ENCODE measurements at regions not wholly inside any gene's neighbourhood (a gene's known extent, or its start where the extent isn't known, plus 50 kb on each side); places are given as distances from the start of the nearest gene placed in this dataset.

DNA sequence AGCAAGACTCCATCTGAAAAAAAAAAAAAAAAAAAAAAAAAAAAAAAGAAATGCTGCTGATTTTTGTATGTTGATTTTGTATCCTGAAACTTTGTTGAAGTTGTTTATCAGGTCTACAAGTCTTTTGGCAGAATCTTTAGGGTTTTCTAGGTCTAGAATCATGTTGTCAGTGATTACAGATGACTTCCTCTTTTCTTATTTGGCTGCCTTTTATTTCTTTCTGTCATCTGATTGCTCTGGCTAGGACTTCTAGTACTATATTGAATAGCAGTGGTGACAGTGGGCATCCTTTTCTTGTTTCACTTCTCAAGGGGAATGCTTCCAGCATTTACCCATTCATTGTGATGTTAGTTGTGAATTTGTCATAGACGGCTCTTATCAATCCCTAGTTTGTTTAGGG lies 334.4 kb downstream of the SPRY1 start:
- Histone ChIP-seq H3K27ac (ENCODE audit: low read length) (no peak overlapping the region), H3K27me3 (ENCODE audit: insufficient read depth, low read depth, low read length) (no peaks in the 10 kb centered on the region), H3F3A (ENCODE audit: insufficient read depth, low read length, poor library complexity, severe bottlenecking) (no peaks in the 10 kb centered on the region), H3K9me2 (ENCODE audit: insufficient read depth, low read length) (no peaks in the 10 kb centered on the region), H4K20me1 (ENCODE audit: insufficient read depth) (no peaks in the 10 kb centered on the region), H3K4me3 (ENCODE audit: low read length) (no peak overlapping the region), H3K4me2 (ENCODE audit: low read length) (no peak overlapping the region), H2AFZ (ENCODE audit: low read depth, low read length) (no peak overlapping the region), H3K9ac (ENCODE audit: low read length) (no peak overlapping the region), H3K9me3 (ENCODE audit: low read length) (no peaks in the 10 kb centered on the region), H3K79me2 (replicated peaks; ENCODE audit: insufficient read depth, low read length) (no peaks in the 10 kb centered on the region), H3K36me3 (ENCODE audit: insufficient read depth, low read length) (no peaks in the 10 kb centered on the region)
- TF ChIP-seq TAF1 (IDR thresholded peaks at IDR 0.05; ENCODE audit: low read depth) (no peak), MXI1 (conservative IDR thresholded peaks at IDR 0.05; ENCODE audit: poor library complexity, severe bottlenecking) (no peak), POLR2AphosphoS5 (IDR thresholded peaks at IDR 0.05) (no peak), SMC3 (conservative IDR thresholded peaks at IDR 0.05; ENCODE audit: poor library complexity) (no peak), EZH2 (IDR thresholded peaks at IDR 0.05; ENCODE audit: borderline replicate concordance, insufficient read depth, low read length, poor library complexity, severe bottlenecking) (no peak), EP300 (conservative IDR thresholded peaks at IDR 0.05; ENCODE audit: poor library complexity, severe bottlenecking) (no peak), RAD21 (conservative IDR thresholded peaks at IDR 0.05) (no peak)
- TF ChIP-seq, protein P1, sequence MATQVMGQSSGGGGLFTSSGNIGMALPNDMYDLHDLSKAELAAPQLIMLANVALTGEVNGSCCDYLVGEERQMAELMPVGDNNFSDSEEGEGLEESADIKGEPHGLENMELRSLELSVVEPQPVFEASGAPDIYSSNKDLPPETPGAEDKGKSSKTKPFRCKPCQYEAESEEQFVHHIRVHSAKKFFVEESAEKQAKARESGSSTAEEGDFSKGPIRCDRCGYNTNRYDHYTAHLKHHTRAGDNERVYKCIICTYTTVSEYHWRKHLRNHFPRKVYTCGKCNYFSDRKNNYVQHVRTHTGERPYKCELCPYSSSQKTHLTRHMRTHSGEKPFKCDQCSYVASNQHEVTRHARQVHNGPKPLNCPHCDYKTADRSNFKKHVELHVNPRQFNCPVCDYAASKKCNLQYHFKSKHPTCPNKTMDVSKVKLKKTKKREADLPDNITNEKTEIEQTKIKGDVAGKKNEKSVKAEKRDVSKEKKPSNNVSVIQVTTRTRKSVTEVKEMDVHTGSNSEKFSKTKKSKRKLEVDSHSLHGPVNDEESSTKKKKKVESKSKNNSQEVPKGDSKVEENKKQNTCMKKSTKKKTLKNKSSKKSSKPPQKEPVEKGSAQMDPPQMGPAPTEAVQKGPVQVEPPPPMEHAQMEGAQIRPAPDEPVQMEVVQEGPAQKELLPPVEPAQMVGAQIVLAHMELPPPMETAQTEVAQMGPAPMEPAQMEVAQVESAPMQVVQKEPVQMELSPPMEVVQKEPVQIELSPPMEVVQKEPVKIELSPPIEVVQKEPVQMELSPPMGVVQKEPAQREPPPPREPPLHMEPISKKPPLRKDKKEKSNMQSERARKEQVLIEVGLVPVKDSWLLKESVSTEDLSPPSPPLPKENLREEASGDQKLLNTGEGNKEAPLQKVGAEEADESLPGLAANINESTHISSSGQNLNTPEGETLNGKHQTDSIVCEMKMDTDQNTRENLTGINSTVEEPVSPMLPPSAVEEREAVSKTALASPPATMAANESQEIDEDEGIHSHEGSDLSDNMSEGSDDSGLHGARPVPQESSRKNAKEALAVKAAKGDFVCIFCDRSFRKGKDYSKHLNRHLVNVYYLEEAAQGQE (IDR thresholded peaks at IDR 0.05; ENCODE audit: borderline replicate concordance) = no peak
- TF ChIP-seq, protein P2, sequence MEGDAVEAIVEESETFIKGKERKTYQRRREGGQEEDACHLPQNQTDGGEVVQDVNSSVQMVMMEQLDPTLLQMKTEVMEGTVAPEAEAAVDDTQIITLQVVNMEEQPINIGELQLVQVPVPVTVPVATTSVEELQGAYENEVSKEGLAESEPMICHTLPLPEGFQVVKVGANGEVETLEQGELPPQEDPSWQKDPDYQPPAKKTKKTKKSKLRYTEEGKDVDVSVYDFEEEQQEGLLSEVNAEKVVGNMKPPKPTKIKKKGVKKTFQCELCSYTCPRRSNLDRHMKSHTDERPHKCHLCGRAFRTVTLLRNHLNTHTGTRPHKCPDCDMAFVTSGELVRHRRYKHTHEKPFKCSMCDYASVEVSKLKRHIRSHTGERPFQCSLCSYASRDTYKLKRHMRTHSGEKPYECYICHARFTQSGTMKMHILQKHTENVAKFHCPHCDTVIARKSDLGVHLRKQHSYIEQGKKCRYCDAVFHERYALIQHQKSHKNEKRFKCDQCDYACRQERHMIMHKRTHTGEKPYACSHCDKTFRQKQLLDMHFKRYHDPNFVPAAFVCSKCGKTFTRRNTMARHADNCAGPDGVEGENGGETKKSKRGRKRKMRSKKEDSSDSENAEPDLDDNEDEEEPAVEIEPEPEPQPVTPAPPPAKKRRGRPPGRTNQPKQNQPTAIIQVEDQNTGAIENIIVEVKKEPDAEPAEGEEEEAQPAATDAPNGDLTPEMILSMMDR (IDR thresholded peaks at IDR 0.05; ENCODE audit: poor library complexity, severe bottlenecking) = no peak

DNA sequence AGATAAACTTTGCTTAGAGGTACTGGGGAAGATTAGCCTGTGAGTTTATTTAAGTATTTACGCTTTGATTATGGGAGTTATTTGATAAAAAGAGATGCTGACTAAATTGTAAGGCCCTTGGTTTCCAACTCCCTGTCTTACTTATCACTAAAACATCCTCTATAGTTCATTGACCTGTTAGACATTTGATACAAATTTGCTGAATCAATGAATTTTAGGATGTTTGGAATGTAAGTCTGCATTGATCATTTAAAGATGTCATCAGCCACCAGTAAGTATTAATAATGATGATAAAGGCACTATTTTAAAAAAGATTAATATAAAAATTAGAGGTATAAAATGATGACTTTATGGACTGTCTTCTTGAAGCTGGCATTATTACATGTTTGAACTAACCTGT lies 340.6 kb downstream of the SPRY1 start:
- H3K4me2 ChIP-seq (ENCODE audit: low read length) = no peak overlapping the region
- H3K9me2 ChIP-seq (ENCODE audit: insufficient read depth, low read length) = no peaks in the 10 kb centered on the region
- H2AFZ ChIP-seq (ENCODE audit: low read depth, low read length) = no peak overlapping the region
- H3K9ac ChIP-seq (ENCODE audit: low read length) = no peak overlapping the region
- no peaks in the 10 kb centered on the region for H4K20me1 ChIP-seq (ENCODE audit: insufficient read depth)
- no peaks in the 10 kb centered on the region for H3K27me3 ChIP-seq (ENCODE audit: insufficient read depth, low read depth, low read length)
- no peak overlapping the region for H3K4me3 ChIP-seq (ENCODE audit: low read length)
- H3K9me3 ChIP-seq (ENCODE audit: low read length) = no peaks in the 10 kb centered on the region
- no peaks in the 10 kb centered on the region for H3K36me3 ChIP-seq (ENCODE audit: insufficient read depth, low read length)
- no peaks in the 10 kb centered on the region for H3K79me2 ChIP-seq (replicated peaks; ENCODE audit: insufficient read depth, low read length)
- no peak overlapping the region for H3K27ac ChIP-seq (ENCODE audit: low read length)
- TF ChIP-seq MXI1 (conservative IDR thresholded peaks at IDR 0.05; ENCODE audit: poor library complexity, severe bottlenecking) (no peak), EP300 (conservative IDR thresholded peaks at IDR 0.05; ENCODE audit: poor library complexity, severe bottlenecking) (no peak), TAF1 (IDR thresholded peaks at IDR 0.05; ENCODE audit: low read depth) (no peak), SMC3 (conservative IDR thresholded peaks at IDR 0.05; ENCODE audit: poor library complexity) (no peak), EZH2 (IDR thresholded peaks at IDR 0.05; ENCODE audit: borderline replicate concordance, insufficient read depth, low read length, poor library complexity, severe bottlenecking) (no peak), RAD21 (conservative IDR thresholded peaks at IDR 0.05) (no peak), POLR2AphosphoS5 (IDR thresholded peaks at IDR 0.05) (no peak)
- TF ChIP-seq, protein P2 (IDR thresholded peaks at IDR 0.05; ENCODE audit: poor library complexity, severe bottlenecking) = no peak
- TF ChIP-seq, protein P1 (IDR thresholded peaks at IDR 0.05; ENCODE audit: borderline replicate concordance) = no peak
- no peaks in the 10 kb centered on the region for H3F3A ChIP-seq (ENCODE audit: insufficient read depth, low read length, poor library complexity, severe bottlenecking)

All from neural cell (in vitro differentiated cells).